GM11168 (cell line): ENCODE measurements at regions not wholly inside any gene's neighbourhood (a gene's known extent, or its start where the extent isn't known, plus 50 kb on each side); places are given as distances from the start of the nearest gene placed in this dataset.

ENCODE experiments used
- in situ Hi-C: fragments of 300-500 bp; cut with MboI; formaldehyde crosslinking; loops from one replicate; pipeline ENCODE4 v1.12.0; 2022; ENCODE audit warnings: low sequenced_read_pairs; ENCODE audit not compliant: unreplicated experiment

DNA sequence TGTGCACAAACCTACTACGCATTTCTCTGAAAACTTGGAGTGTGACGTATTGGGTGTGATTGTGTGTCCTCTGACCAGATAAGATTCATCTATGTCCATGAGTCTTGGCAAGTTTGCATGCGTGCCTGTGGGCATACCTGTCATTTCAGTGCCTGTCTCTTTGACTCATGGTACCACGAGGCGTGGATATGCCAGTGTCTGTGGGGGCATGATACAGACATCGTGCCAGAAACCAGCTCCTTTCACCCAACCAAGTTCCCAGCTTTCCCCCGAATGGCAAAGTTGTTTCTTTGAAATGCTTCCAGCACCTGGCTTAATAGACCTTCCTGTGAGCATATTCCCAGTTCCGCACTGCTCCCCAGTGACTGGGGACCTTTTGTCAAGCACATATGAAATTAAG lies 241.9 kb upstream of the MVB12B start:
- in situ Hi-C loops, result no loop called here

DNA sequence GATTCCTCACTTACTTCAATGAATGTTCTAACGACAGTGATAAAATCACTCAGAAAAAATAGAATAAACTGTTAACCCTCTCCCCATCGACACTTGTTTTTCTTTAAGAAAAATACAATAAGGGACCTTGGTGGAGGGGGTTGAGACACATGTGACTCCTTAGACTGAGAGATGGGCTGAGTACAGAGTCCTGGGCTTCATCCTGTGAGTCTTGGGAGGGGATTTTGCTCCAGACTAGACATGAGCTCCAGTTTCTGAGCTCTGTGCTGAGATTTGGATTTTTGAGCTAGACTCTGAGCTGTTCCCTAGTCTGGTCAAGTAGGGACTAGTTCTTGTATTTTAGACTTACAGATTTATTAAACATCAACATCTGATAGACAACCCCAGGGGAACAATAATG lies 241.5 kb upstream of the MVB12B start:
- in situ Hi-C loops, result no loop called here

DNA sequence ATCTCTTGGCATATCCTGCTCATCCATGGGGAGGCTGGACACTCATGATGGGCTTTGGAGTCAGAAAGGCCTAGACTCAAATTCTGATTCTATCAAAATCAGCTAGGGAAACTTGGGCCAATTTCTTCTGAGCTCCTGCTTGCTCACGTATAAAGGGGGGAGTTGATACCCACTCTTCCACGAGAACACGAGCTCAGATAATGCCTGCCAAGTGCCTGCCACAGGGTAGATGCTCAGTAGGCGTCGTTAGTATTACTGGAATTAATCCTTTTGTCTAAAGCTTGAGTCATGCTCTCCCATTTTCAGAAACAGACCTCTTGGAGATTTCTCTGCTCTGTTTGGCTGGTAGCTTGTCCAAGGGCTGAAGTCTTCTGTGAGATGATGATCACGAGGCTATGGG lies 238.3 kb upstream of the MVB12B start:
- in situ Hi-C loops, result no loop called here

DNA sequence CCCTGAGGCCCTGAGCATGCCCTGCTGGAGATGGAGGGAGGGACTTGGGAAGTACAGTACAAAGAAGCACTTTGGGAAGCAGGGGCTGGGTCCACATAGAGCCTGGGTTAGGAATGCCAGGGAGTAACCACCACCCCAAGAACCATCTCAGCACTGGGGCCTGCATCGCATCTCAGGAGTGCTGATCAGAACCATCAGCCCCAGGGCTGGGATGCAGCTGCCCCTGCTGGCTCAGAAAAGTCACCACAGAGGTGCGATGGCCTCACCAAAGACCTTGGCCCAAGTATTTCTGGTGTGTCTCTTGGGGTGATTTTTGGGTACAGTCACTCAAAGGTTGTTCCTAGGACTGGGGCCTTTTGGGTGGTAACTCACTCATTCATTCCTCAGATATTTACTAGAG lies 236.8 kb upstream of the MVB12B start:
- in situ Hi-C loops, result no loop called here

DNA sequence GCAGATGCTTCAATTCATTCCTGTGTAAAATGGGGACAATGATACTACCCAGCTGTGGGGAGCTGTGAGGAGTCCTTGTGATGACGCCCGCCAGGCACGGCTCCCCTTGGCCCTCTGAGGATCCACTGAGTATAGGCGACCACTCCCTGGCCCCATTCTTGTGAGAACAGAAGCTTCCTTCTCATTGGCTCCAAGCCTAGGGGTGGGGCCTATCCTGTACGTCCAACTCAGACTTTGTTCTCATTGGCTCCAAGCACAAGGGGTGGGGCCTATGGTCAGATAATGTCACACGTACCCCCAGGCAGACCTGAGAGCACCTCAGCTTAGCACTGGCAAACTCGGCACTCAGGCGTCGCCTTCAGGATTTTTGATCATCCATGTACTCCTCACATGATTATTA lies 232.9 kb upstream of the MVB12B start:
- in situ Hi-C loops, result no loop called here

DNA sequence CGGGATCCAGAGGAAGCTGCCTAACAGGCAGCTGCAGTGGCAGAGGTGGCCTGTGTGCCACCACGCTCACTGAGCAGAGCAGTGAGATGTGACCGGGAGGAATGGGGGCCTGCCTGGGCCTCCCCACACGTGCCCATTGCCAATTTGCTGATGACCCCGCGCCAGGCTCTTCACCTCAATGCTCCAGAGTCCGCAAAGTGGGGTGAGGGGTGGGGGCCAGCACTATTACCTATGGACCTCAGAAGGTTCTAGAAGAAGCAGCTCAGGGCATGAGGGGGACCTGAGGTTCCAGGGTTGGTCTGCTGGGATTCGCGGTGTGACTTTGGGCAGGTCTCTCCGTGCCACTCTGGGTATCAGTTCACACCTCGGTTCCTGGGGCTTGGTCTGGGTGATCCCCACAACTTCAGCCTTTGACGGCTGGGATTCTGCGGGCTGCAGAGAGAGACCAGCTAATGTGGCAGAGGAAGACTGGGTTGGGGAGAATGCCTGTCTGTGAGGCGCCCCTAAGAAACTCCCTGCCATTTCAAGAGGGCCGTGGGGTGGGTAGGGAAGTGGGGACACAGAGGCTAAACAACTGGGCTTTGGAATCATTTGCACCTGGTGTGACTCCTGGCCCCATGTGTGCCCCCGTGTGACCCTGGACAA lies 231.0 kb upstream of the MVB12B start:
- in situ Hi-C loops, result no loop called here

DNA sequence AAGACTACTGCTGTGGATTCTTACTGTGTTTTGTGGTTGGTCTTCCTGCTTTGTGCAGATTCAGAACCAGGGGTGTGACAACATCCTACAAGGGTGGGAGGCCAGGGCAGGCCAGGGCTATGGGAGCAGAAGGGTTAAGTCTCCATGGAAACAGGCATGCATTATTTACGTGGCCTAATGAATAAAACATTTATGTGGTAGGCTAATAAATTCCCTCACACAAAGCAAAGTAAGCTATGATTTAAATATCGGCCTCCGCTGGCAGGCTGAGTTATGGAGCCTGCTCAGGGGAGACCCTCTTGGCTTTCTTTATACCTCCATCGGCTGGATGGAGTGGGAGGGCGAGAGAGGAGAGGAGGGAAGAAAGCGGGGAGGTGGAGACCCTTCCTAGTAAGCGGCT lies 230.3 kb upstream of the MVB12B start:
- in situ Hi-C loops, result no loop called here

DNA sequence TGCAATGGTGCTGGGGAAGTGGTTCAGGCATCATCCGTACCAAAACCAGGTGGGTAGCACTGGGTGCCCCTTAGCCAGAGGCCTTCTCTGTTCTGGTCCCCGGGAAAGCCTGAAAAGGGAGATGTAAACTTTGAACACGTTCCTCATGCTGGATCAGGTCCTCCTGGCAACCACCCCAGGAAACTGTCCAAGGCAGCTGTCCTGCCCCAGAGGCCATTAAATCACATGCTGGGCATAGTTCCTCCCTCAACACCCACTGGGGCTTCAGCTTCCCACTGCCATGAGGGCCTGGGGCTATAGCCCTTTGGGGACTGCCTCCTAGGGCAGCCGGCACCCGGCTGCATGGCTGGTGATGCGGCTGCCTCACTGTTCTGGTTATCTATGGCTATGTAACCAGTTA lies 228.9 kb upstream of the MVB12B start:
- in situ Hi-C loops, result no loop called here

DNA sequence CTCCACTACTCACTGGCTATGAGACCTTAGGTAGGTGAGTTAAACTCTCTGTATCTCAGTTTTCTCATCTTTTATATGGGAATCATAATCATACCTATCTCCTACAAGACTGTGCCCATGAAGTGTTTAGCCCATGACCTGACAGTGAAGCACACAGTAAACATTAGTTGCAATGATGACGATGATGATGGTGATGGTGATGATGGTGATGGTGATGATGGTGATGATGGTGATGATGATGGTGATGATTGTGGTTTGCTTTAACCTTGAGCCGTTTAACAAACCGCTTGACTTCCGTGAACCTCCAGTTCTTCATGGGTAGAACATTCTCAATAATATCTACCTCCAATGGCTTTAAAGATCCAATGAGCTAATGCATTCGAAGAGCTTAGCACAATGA lies 220.2 kb upstream of the MVB12B start:
- in situ Hi-C loops, result no loop called here

DNA sequence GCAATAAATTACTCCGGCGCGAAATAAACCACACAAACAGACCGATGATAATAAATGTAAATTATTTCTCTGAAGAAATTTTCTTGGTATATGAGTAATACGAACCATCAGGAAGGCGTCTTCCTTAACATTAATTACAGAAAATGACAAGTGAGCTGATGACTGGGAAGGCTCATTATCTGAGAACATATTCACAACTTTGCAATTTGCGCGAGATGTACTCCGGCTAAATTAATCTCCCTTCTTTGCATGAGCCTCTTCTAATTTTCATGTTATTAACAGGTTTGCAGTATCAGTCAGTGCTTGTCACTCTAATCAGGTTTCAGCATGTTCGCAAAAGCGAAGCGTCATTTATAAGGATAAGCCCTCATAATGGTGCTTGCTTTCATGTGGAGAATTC lies 218.9 kb upstream of the MVB12B start:
- in situ Hi-C loops, result no loop called here

DNA sequence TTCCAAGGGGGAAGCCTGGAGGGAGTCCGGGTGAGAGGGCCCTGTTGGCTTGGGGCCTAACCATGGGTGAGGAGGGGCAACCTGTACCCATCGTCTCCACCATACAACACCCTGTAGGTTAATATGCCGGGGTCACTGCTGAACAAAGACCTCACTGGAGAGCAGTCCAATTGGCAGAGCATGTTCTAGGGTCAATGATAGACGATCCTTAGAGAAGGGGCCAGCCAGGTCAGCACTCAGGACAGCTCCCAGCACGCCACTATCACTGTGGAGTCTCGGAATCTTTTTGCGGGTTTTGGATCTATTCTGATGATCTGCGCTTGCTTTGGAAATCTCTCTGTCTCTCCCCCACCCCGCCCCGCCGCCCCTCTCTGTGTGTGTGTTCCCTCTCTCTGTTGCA lies 218.4 kb upstream of the MVB12B start:
- in situ Hi-C loops, result no loop called here

DNA sequence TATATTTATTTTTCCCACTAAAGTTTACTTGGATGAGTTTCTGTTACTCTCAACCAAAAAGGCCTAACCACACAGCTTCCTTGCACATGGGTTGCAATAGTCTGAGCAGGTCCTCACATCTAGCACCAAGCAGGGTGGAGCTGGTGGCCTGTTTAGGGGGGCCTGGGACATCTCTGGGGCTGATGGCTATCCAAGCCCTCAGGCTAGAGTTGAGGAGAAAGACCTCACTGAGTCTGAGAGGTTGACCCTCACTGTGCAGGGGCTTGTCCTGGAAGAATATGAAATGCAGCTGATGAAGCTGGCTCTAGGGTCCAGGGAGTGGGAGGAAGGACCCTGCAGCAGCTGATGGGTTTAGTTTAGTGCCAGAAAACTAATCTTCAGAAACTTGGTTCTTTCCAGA lies 217.1 kb upstream of the MVB12B start:
- in situ Hi-C loops, result no loop called here

DNA sequence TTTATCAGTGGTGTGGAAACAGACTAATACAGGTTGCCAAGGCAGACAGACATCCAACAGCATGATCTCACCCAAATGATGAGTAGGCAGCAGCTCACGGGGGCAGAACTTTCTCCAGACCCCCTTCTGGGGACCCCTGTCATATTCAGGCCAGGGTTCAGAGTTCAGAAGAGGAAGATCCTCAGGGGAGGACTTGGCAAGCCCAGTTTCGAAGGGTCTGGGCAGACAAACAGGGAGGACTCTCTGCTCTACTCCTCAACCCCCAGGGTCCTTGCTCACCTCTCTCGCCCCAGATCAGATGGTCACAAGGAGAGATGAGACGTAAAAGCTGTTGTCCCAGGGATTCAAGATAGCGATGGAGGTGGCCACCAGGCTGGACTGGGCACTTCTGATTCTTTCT lies 215.1 kb upstream of the MVB12B start:
- in situ Hi-C loops, result no loop called here

DNA sequence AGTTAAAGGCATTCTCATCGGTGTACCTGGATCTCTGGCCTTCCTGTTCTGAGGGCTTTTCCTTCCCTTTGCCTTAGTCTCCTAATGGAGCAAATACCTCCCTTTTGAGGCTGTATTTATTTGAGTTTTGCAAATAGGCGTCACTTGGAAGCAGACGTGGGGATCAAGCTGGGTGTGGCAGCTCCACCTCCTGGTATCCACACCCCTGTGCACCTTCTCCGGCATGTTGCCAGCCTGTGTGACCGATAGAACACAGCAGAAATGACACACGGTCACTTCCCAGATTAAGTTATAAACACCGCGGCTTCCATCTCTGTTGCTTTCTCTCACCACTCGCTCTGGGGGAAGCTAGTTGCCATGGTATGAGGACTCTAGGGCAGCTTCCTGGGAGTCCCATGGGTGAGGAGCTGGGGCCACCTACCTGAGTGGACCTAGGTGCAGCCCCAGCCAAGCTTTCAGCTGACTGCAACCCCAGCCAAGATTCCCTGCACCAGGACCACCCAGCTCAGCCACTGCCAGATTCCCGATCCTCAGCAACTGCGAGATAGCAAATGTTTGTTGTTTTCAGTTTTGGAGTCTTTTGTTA lies 214.4 kb upstream of the MVB12B start:
- in situ Hi-C loops, result no loop called here

DNA sequence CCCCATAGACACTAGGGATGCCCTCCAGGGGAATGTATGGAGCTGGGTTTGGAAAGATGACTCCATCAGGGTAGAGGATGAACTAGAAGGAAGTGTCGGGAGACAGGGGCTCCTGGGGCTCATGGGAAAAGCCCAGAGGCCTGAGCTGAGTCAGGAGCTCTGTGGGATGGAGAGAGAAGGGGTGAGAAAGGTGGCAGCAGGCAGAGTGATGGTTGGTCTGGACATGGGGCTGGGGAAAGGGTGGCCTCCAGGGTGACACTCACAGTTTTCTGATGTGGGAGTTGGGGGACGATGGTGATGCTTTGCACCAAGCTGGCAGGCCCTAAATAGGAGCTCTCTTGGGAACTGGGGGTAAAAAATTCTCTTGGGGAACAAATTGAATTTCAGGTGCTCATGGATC lies 213.5 kb upstream of the MVB12B start:
- in situ Hi-C loops, result no loop called here

DNA sequence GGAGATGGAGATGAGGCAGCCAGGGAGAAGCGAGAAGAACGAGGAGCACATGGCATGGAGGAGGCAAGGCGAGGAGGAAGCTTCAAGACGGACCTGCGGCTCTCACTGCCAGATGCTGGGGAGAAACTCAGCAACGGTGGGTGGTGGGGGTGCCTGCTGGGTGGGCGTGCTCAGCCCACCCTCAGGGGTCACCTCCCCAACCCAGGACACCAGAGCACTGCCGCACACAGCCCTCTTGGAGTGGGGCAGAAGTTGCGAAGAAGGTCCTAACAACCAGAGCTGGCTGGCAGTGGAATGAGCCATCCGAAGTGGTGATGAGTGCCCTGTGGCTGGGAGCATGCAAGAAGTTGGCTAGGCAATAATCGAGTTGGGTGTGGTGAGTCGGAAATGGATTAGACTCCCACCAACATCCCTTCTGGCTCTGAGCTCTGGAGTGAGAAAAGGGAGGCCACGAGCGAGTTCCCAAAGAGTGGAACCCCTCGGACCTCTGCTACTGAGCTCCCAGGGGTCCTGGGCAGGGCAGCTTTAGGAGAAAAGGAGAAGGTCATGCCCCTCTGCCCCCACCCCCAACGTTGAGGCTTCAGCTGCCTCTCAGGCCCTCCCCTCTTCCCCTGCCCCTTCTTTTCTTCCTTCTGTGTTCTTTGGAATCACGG lies 212.7 kb upstream of the MVB12B start:
- in situ Hi-C loops, result no loop called here

DNA sequence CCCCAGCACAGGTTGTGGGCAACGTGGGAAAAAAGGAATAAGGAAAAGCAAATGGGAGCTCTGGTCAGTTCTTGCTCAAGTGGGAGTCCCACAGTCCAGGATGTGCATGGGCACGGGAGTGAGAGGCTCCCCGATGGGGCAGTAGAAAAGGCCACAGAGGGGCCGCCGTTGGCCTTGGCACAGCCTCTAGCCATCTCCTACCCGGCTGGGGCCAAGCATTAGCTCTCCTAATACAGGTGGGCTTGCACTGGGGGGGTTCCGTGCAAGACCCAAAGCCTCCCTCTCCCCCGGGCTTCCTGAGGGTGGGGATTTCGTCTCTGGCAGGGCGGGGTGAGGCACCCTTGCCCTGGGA lies 212.2 kb upstream of the MVB12B start:
- in situ Hi-C loops, result no loop called here

DNA sequence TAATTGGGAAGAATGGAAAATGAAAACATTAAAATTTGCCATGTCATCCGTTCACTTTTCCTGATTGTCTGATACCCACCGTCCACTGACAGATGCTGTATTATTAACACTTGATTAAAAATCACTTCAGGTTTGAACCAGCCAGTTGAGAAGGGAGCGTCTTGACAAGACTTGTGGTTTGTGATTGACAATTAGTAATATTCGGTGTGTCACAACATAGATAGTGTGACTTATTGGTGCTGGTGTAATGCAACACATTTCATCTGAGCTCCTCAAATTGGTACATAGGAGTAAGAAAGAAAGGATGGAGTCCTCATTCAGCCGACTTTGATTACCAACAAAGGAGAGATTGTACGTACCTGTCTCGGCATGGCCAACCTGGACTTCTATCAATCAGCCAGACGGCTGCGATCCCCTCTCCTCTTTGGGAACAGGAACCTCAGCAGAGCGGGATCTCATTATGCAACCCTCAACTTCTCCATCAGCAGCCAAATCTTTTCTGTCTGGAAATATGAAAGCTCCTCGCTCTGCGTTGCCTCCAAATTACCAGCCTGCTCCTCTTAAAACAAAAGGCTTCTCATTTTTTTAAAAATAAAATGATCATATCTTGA lies 211.7 kb upstream of the MVB12B start:
- in situ Hi-C loops, result no loop called here

DNA sequence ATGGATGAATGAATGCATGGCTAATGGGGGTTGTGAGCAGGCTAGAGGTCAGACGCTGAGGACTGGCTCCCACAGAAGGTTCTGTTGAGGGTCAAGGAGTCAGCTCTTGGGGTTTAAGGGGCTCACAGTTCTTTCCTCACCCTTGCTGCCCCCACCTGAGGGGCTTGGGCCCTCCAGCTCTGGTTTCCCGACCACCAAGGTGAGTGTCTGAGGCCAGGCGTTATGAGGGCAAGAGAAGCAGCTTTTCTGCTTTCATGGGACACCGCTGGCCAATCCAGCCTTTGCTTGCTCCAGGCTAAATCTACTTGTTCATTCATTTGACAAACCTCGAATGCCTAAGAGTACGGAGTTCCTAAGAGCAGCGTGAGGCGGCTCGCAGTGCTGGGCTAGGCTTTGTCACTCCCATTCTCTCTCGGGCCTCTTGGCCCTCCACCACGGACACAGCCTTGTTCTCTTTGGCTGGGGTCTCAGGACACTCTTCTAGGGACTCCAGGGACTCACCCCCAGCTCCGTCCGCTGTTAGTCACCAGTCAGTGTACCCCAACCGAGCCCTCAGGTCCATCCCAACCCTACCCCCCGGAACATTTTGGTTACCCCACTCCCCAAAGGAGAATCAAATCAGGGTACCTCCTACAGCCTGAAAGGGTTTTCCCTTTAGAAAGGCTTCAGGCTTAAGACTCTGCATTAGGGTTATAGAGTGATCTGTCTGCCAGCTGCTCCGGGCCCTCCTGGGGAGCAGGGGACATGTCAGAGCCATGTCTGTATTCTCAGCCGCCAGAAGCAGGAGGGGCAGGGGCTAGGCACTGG lies 210.1 kb upstream of the MVB12B start:
- in situ Hi-C loops, result no loop called here

DNA sequence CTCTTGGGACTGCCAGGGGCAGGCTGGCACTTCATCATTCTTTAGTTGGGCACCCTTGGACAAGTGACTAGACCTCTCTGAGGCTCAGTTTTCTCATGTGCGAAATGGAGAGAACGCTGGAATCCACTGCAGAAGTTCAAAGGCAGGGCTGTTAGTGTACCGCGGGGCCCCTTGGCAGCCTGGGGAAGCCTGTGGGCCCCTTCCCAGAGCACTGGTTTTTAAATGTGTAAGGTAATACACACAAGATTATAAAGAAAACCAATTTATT lies 209.5 kb upstream of the MVB12B start:
- in situ Hi-C loops, result no loop called here

DNA sequence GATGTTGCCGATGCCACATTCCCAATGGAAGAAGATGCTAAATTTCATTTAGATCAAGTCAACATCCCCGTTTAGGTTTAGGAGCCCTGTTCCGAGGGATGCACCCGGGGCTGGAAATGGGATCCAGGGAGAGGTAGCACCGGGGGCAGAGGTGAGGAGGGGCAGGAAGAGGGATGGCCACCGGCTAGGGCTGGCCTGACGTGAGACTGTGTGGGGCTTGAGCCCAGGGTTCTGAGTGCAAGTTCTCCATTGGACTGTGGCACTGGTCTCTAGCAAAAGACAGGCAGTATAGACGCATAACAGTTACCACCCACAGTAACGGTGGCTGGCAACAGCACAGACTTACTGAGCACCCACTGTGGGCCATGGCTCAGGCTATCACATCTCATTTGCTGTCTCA lies 209.0 kb upstream of the MVB12B start:
- in situ Hi-C loops, result no loop called here
